HEK293T (cell line): ENCODE measurements at regions not wholly inside any gene's neighbourhood (a gene's known extent, or its start where the extent isn't known, plus 50 kb on each side); places are given as distances from the start of the nearest gene placed in this dataset.

ENCODE experiments used
- ARNT ChIP-seq: fragments of 450-650 bp; IDR thresholded peaks from 2 replicates; pipeline ENCODE4 v1.6.1; 2017; ENCODE audit warnings: mild to moderate bottlenecking
- BHLHE40 ChIP-seq: fragments of 450-650 bp; IDR thresholded peaks from 2 replicates; pipeline ENCODE4 v1.6.1; 2016; ENCODE audit warnings: mild to moderate bottlenecking, moderate library complexity, borderline replicate concordance
- L3MBTL2 ChIP-seq: fragments of 450-650 bp; conservative IDR thresholded peaks from 2 replicates; pipeline ENCODE4 v1.6.1; 2016; ENCODE audit warnings: mild to moderate bottlenecking
- LEF1 ChIP-seq: fragments of 450-650 bp; IDR thresholded peaks from 2 replicates; pipeline ENCODE4 v1.6.1; 2017; ENCODE audit warnings: mild to moderate bottlenecking, borderline replicate concordance
- SUZ12 ChIP-seq: fragments of 450-650 bp; IDR thresholded peaks from 2 replicates; pipeline ENCODE4 v1.6.1; 2016; ENCODE audit warnings: mild to moderate bottlenecking
- ZNF384 ChIP-seq: fragments of 450-650 bp; IDR thresholded peaks from 2 replicates; pipeline ENCODE4 v1.6.1; 2016

GRCh38 chr1:199724049-199724448 lies 303.5 kb upstream of the NR5A2 start:
- TF ChIP-seq L3MBTL2 (no peak), ARNT (no peak), BHLHE40 (no peak), ZNF384 (no peak), LEF1 (no peak), SUZ12 (no peak)
